ENCODE measurements at regions not wholly inside any gene's neighbourhood (a gene's known extent, or its start where the extent isn't known, plus 50 kb on each side); places are given as distances from the start of the nearest gene placed in this dataset.

- Histone ChIP-seq H3K27ac (replicated peaks) (no peak overlapping the region), H3K4me3 (replicated peaks; ENCODE audit: insufficient read depth, low read length) (no peak overlapping the region), H3K27me3 (ENCODE audit: insufficient read depth, poor library complexity, severe bottlenecking) (no peaks in the 10 kb centered on the region)
- TF ChIP-seq SPI1 (IDR thresholded peaks at IDR 0.05; ENCODE audit: borderline replicate concordance, low read depth) (no peak), CTCF (IDR thresholded peaks at IDR 0.05; ENCODE audit: insufficient read depth, low read length) (no peak), POLR2AphosphoS5 (IDR thresholded peaks at IDR 0.05; ENCODE audit: low read depth) (no peak), GABPA (IDR thresholded peaks at IDR 0.05; ENCODE audit: low read depth) (no peak), REST (IDR thresholded peaks at IDR 0.05; ENCODE audit: insufficient replicate concordance, low read depth) (no peak)
- DNase-seq (ENCODE audit: low read depth in 1 of 2, low spot score in 1 of 2): no peak
These were observed 1341.5 kb upstream of the ACVR2A start for GRCh38 chr2:146503366-146503765.

GRCh38 chr2:146496248-146496647, 1348.6 kb upstream of the ACVR2A start:
- H3K27me3 ChIP-seq (ENCODE audit: insufficient read depth, poor library complexity, severe bottlenecking): no peaks in the 10 kb centered on the region
- H3K27ac ChIP-seq (replicated peaks): no peak overlapping the region
- TF ChIP-seq CTCF (IDR thresholded peaks at IDR 0.05; ENCODE audit: insufficient read depth, low read length) (no peak), REST (IDR thresholded peaks at IDR 0.05; ENCODE audit: insufficient replicate concordance, low read depth) (no peak), GABPA (IDR thresholded peaks at IDR 0.05; ENCODE audit: low read depth) (no peak), SPI1 (IDR thresholded peaks at IDR 0.05; ENCODE audit: borderline replicate concordance, low read depth) (no peak), POLR2AphosphoS5 (IDR thresholded peaks at IDR 0.05; ENCODE audit: low read depth) (no peak)
- H3K4me3 ChIP-seq (replicated peaks; ENCODE audit: insufficient read depth, low read length): no peak overlapping the region
- DNase-seq (ENCODE audit: low read depth in 1 of 2, low spot score in 1 of 2): no peak

- DNase-seq (ENCODE audit: low read depth in 1 of 2, low spot score in 1 of 2): no peak
- Histone ChIP-seq H3K27me3 (ENCODE audit: insufficient read depth, poor library complexity, severe bottlenecking) (no peaks in the 10 kb centered on the region), H3K27ac (replicated peaks) (no peak overlapping the region), H3K4me3 (replicated peaks; ENCODE audit: insufficient read depth, low read length) (no peak overlapping the region)
- TF ChIP-seq REST (IDR thresholded peaks at IDR 0.05; ENCODE audit: insufficient replicate concordance, low read depth) (no peak), POLR2AphosphoS5 (IDR thresholded peaks at IDR 0.05; ENCODE audit: low read depth) (no peak), GABPA (IDR thresholded peaks at IDR 0.05; ENCODE audit: low read depth) (no peak), SPI1 (IDR thresholded peaks at IDR 0.05; ENCODE audit: borderline replicate concordance, low read depth) (no peak), CTCF (IDR thresholded peaks at IDR 0.05; ENCODE audit: insufficient read depth, low read length) (no peak)
These were observed 1355.4 kb upstream of the ACVR2A start for GRCh38 chr2:146489386-146489785.

All from HL-60 (cell line).